ENCODE measurements at regions not wholly inside any gene's neighbourhood (a gene's known extent, or its start where the extent isn't known, plus 50 kb on each side); places are given as distances from the start of the nearest gene placed in this dataset.
"Not testable (repeated sequence)": the region's sequence is repeated elsewhere in the genome, so short reads cannot be mapped to it uniquely, and the experiment has no call there.

DNA sequence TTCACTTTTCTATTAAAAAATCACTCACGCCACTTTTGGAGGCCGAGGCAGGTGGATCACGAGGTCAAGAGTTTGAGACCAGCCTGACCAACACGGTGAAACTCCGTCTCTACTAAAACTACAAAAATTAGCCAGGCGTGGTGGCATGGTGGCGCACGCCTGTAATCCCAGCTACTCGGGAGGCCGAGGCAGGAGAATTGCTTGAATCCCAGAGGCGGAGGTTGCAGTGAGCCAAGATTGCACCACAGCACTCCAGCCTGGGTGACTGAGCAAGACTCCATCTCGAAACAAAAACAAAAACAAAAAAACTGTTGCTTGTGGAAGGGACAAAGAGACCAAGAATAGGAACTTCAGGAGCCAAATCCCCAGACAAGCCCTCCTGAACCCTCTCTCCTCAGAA lies 63.7 kb downstream of the RBFOX3 start:
- TF ChIP-seq, protein P1, sequence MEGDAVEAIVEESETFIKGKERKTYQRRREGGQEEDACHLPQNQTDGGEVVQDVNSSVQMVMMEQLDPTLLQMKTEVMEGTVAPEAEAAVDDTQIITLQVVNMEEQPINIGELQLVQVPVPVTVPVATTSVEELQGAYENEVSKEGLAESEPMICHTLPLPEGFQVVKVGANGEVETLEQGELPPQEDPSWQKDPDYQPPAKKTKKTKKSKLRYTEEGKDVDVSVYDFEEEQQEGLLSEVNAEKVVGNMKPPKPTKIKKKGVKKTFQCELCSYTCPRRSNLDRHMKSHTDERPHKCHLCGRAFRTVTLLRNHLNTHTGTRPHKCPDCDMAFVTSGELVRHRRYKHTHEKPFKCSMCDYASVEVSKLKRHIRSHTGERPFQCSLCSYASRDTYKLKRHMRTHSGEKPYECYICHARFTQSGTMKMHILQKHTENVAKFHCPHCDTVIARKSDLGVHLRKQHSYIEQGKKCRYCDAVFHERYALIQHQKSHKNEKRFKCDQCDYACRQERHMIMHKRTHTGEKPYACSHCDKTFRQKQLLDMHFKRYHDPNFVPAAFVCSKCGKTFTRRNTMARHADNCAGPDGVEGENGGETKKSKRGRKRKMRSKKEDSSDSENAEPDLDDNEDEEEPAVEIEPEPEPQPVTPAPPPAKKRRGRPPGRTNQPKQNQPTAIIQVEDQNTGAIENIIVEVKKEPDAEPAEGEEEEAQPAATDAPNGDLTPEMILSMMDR (IDR thresholded peaks at IDR 0.05) = not testable (repeated sequence)
- not testable (repeated sequence) for TF ChIP-seq EP300, POLR2A (IDR thresholded peaks at IDR 0.05)
